ENCODE measurements at regions not wholly inside any gene's neighbourhood (a gene's known extent, or its start where the extent isn't known, plus 50 kb on each side); places are given as distances from the start of the nearest gene placed in this dataset.

DNA sequence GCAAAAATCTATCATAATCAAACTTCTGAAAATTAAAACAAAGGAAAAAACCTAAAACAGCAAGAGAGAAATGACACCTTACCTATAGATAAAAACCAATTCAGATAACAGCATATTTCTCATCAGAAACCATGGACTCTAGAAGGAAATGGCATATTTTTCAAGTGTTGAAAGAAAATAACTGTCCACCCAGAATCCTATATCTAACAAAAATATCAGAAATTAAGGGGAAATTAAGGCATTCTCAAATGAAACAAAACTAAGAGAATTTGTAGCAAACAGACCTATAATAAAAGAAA is 257.2 kb downstream of the ANAPC1 start:
- TF ChIP-seq, protein P1, sequence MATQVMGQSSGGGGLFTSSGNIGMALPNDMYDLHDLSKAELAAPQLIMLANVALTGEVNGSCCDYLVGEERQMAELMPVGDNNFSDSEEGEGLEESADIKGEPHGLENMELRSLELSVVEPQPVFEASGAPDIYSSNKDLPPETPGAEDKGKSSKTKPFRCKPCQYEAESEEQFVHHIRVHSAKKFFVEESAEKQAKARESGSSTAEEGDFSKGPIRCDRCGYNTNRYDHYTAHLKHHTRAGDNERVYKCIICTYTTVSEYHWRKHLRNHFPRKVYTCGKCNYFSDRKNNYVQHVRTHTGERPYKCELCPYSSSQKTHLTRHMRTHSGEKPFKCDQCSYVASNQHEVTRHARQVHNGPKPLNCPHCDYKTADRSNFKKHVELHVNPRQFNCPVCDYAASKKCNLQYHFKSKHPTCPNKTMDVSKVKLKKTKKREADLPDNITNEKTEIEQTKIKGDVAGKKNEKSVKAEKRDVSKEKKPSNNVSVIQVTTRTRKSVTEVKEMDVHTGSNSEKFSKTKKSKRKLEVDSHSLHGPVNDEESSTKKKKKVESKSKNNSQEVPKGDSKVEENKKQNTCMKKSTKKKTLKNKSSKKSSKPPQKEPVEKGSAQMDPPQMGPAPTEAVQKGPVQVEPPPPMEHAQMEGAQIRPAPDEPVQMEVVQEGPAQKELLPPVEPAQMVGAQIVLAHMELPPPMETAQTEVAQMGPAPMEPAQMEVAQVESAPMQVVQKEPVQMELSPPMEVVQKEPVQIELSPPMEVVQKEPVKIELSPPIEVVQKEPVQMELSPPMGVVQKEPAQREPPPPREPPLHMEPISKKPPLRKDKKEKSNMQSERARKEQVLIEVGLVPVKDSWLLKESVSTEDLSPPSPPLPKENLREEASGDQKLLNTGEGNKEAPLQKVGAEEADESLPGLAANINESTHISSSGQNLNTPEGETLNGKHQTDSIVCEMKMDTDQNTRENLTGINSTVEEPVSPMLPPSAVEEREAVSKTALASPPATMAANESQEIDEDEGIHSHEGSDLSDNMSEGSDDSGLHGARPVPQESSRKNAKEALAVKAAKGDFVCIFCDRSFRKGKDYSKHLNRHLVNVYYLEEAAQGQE (IDR thresholded peaks at IDR 0.05; ENCODE audit: insufficient read depth in 1 of 2, low read depth in 2 of 2, low read length in 1 of 2), result no peak
- TF ChIP-seq TCF7L2 (IDR thresholded peaks at IDR 0.05; ENCODE audit: low read depth, low read length) (no peak), SIN3A (IDR thresholded peaks at IDR 0.05; ENCODE audit: borderline replicate concordance, insufficient read depth, low read depth, low read length) (no peak), CTCF (IDR thresholded peaks at IDR 0.05) (no peak), POLR2AphosphoS5 (IDR thresholded peaks at IDR 0.05; ENCODE audit: low read depth, low read length) (no peak)
- Histone ChIP-seq H3K27me3 (ENCODE audit: control insufficient read depth, insufficient read depth, low read length) (no peaks in the 10 kb centered on the region), H3K4me1 (ENCODE audit: control insufficient read depth, insufficient read depth, low read length) (no peaks in the 10 kb centered on the region), H3K9me3 (ENCODE audit: control insufficient read depth, insufficient read depth, low read depth, low read length) (peaks cover 5% of the 10 kb centered on the region; the same call in 1 of the 2 replicates), H3K4me3 (ENCODE audit: low read depth in 2 of 2, low read length in 2 of 2) (no peak overlapping the region), H3K27ac (ENCODE audit: low read length) (no peak overlapping the region), H3K36me3 (ENCODE audit: control insufficient read depth, insufficient read depth, low read length) (no peaks in the 10 kb centered on the region)
- DNase-seq (ENCODE audit: low read depth, low spot score), result no peak
- CTCF ChIA-PET, result no interaction called here
- ATAC-seq, result no peak
- in situ Hi-C loops (cut with HindIII; ENCODE audit: low pct_unique_long_range_greater_than_20kb, low sequenced_read_pairs) (no loop called here), intact Hi-C loops (cut with micrococcal nuclease; ENCODE audit: unreplicated experiment) (no loop called here)
- POLR2A ChIA-PET, result no interaction called here
- no TSS peak for BruUV-seq (replicated peaks)

GRCh38 chr2:111627256-111627655 is 256.7 kb downstream of the ANAPC1 start:
- Histone ChIP-seq H3K27me3 (ENCODE audit: control insufficient read depth, insufficient read depth, low read length) (no peaks in the 10 kb centered on the region), H3K36me3 (ENCODE audit: control insufficient read depth, insufficient read depth, low read length) (no peaks in the 10 kb centered on the region), H3K27ac (ENCODE audit: low read length) (no peak overlapping the region), H3K9me3 (ENCODE audit: control insufficient read depth, insufficient read depth, low read depth, low read length) (peaks cover 5% of the 10 kb centered on the region; the same call in 1 of the 2 replicates), H3K4me1 (ENCODE audit: control insufficient read depth, insufficient read depth, low read length) (no peaks in the 10 kb centered on the region), H3K4me3 (ENCODE audit: low read depth in 2 of 2, low read length in 2 of 2) (no peak overlapping the region)
- BruUV-seq (replicated peaks), result no TSS peak
- CTCF ChIA-PET, result no interaction called here
- POLR2A ChIA-PET, result no interaction called here
- intact Hi-C loops (cut with micrococcal nuclease; ENCODE audit: unreplicated experiment) (no loop called here), in situ Hi-C loops (cut with HindIII; ENCODE audit: low pct_unique_long_range_greater_than_20kb, low sequenced_read_pairs) (no loop called here)
- ATAC-seq (no peak), DNase-seq (ENCODE audit: low read depth, low spot score) (no peak)
- TF ChIP-seq POLR2AphosphoS5 (IDR thresholded peaks at IDR 0.05; ENCODE audit: low read depth, low read length) (no peak), TCF7L2 (IDR thresholded peaks at IDR 0.05; ENCODE audit: low read depth, low read length) (no peak), CTCF (IDR thresholded peaks at IDR 0.05) (no peak), SIN3A (IDR thresholded peaks at IDR 0.05; ENCODE audit: borderline replicate concordance, insufficient read depth, low read depth, low read length) (no peak)
- TF ChIP-seq, protein P1 (IDR thresholded peaks at IDR 0.05; ENCODE audit: insufficient read depth in 1 of 2, low read depth in 2 of 2, low read length in 1 of 2), result no peak
